ENCODE measurements at regions not wholly inside any gene's neighbourhood (a gene's known extent, or its start where the extent isn't known, plus 50 kb on each side); places are given as distances from the start of the nearest gene placed in this dataset.
"Not testable (repeated sequence)": the region's sequence is repeated elsewhere in the genome, so short reads cannot be mapped to it uniquely, and the experiment has no call there.

DNA sequence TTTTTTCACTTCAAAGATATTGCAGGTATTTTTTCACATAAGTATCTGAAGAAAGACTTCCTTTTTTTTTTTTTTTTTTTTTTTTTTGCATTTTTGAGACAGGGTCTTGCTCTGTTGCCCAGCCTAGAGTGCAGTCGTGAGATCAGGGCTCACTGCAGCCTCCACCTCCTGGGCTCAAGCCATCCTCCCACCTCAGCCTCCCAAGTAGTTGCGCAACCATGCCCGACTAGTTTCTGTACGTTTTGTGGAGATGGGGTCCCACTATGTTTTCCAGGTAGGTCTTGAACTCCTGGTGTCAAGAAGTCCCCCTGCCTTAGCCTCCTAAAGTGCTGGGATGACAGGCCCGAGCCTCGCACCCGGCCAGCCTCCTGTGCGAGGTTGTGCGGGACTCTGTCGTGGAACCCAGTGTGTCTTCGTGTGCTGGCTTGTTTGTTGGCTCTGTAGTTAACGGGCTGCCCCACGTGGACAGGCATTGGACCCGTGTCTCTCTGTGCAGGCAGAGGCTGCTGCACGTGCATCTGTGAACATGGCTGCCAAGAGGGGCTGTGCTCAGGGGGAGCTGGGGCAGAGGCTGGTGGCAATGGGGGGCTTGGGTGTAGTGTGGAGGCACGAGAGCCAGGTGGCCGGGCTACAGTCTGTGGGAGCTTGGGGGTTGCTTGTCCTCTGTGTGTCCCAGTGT is 108.0 kb upstream of the CCZ1B start:
- H3K4me3 Mint-ChIP-seq; H3K27ac Mint-ChIP-seq; CTCF ChIA-PET; H3K4me3 ChIP-seq (ENCODE audit: low read length); H3K9me3 ChIP-seq (ENCODE audit: low read length); H3K36me3 Mint-ChIP-seq; DNase-seq; H3K27me3 Mint-ChIP-seq; H3K4me1 ChIP-seq (ENCODE audit: insufficient read depth, low read length); H3K9me3 Mint-ChIP-seq; H3K27ac ChIP-seq (ENCODE audit: low read depth, low read length); H3K36me3 ChIP-seq (ENCODE audit: insufficient read depth, low read length); H3K27me3 ChIP-seq (ENCODE audit: insufficient read depth, low read length, poor library complexity, severe bottlenecking); POLR2A ChIA-PET: not testable (repeated sequence)
- peaks cover 9 to 10% (median 10%) of the 10 kb centered on the region in 3 donors for H3K4me1 Mint-ChIP-seq

- POLR2A ChIA-PET: no interaction called here
- Histone ChIP-seq H3K27ac (ENCODE audit: low read depth, low read length) (no peak overlapping the region), H3K9me3 (ENCODE audit: low read length) (no peaks in the 10 kb centered on the region), H3K36me3 (ENCODE audit: insufficient read depth, low read length) (no peaks in the 10 kb centered on the region), H3K4me3 (ENCODE audit: low read length) (no peak overlapping the region), H3K27me3 (ENCODE audit: insufficient read depth, low read length, poor library complexity, severe bottlenecking) (no peaks in the 10 kb centered on the region), H3K4me1 (ENCODE audit: insufficient read depth, low read length) (no peaks in the 10 kb centered on the region)
- H3K27me3 Mint-ChIP-seq: peaks cover 1 to 5% of the 10 kb centered on the region in 2 donors
- no peaks in the 10 kb centered on the region for H3K9me3 Mint-ChIP-seq
- no peak overlapping the region for H3K27ac Mint-ChIP-seq
- H3K36me3 Mint-ChIP-seq: no peaks in the 10 kb centered on the region
- CTCF ChIA-PET: no interaction called here
- DNase-seq: no peak
- H3K4me1 Mint-ChIP-seq: peaks cover 9 to 10% (median 10%) of the 10 kb centered on the region in 3 donors
- H3K4me3 Mint-ChIP-seq: peak overlapping the region in 1 of 7 donors; percentile 48
These were observed 108.9 kb upstream of the CCZ1B start for GRCh38 chr7:6934981-6935380.

DNA sequence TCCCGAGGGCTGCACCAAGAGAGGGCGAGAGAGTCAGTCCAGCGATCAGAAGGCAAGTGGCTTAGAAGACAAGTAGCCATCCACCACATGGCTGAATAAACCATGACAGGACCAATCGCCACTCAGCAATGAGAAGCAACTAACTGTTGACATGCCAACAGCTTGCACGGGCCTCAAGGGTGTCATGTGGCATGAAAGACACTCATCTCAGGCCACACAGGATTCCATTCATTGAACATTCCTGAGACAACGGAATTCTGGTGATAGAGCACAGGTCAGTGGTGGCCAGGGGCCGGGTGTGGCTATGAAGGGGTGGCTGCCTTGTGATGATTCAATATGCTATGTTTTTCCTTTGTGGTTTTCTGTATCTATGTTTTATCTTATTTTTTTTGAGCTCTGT is 110.6 kb upstream of the CCZ1B start:
- H3K36me3 ChIP-seq (ENCODE audit: insufficient read depth, low read length); H3K27me3 ChIP-seq (ENCODE audit: insufficient read depth, low read length, poor library complexity, severe bottlenecking); DNase-seq; H3K9me3 ChIP-seq (ENCODE audit: low read length); H3K4me1 ChIP-seq (ENCODE audit: insufficient read depth, low read length); H3K27ac Mint-ChIP-seq; H3K36me3 Mint-ChIP-seq; H3K27me3 Mint-ChIP-seq; H3K9me3 Mint-ChIP-seq; H3K4me3 Mint-ChIP-seq; CTCF ChIA-PET; H3K4me3 ChIP-seq (ENCODE audit: low read length); H3K4me1 Mint-ChIP-seq; POLR2A ChIA-PET; H3K27ac ChIP-seq (ENCODE audit: low read depth, low read length): not testable (repeated sequence)

- H3K4me1 ChIP-seq (ENCODE audit: insufficient read depth, low read length); POLR2A ChIA-PET; H3K9me3 Mint-ChIP-seq; H3K36me3 Mint-ChIP-seq; H3K9me3 ChIP-seq (ENCODE audit: low read length); H3K27ac Mint-ChIP-seq; H3K27me3 ChIP-seq (ENCODE audit: insufficient read depth, low read length, poor library complexity, severe bottlenecking); H3K4me1 Mint-ChIP-seq; H3K36me3 ChIP-seq (ENCODE audit: insufficient read depth, low read length); H3K4me3 Mint-ChIP-seq; H3K27me3 Mint-ChIP-seq; H3K27ac ChIP-seq (ENCODE audit: low read depth, low read length); H3K4me3 ChIP-seq (ENCODE audit: low read length); CTCF ChIA-PET; DNase-seq: not testable (repeated sequence)
These were observed 111.7 kb upstream of the CCZ1B start for GRCh38 chr7:6937746-6938145.

GRCh38 chr7:6938284-6938683 is 112.2 kb upstream of the CCZ1B start:
- H3K4me3 Mint-ChIP-seq; H3K4me1 Mint-ChIP-seq; H3K27me3 ChIP-seq (ENCODE audit: insufficient read depth, low read length, poor library complexity, severe bottlenecking); H3K4me1 ChIP-seq (ENCODE audit: insufficient read depth, low read length); DNase-seq; H3K27ac Mint-ChIP-seq; H3K27me3 Mint-ChIP-seq; H3K27ac ChIP-seq (ENCODE audit: low read depth, low read length); CTCF ChIA-PET; H3K36me3 ChIP-seq (ENCODE audit: insufficient read depth, low read length); H3K36me3 Mint-ChIP-seq; H3K9me3 ChIP-seq (ENCODE audit: low read length); H3K4me3 ChIP-seq (ENCODE audit: low read length); H3K9me3 Mint-ChIP-seq; POLR2A ChIA-PET: not testable (repeated sequence)

GRCh38 chr7:6939126-6939525 is 113.1 kb upstream of the CCZ1B start:
- POLR2A ChIA-PET, H3K27ac Mint-ChIP-seq: not testable (repeated sequence)

DNA sequence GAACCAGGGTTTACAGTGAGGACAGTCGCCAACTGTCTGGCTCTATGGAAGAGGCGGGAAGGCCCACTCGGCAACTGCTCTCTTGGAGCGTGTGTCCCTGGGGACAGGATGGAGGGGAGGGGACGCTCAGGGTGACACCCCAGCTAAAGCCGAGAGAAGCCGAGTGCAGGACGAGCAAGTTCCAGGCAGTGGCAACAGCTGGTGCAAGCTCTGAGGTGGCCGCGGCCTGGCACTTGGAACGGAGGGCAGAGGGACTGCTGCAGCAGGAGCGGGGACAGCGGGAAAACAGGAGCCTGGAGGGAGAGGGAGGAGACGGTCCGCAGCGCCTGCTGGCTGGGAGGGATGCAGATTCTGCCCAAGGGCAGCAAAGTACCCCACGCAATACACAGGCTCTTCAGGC is 113.8 kb upstream of the CCZ1B start:
- H3K36me3 Mint-ChIP-seq; H3K27ac ChIP-seq (ENCODE audit: low read depth, low read length); H3K4me1 ChIP-seq (ENCODE audit: insufficient read depth, low read length); DNase-seq; H3K27ac Mint-ChIP-seq; H3K27me3 Mint-ChIP-seq; H3K4me1 Mint-ChIP-seq; H3K9me3 Mint-ChIP-seq; H3K27me3 ChIP-seq (ENCODE audit: insufficient read depth, low read length, poor library complexity, severe bottlenecking); H3K4me3 ChIP-seq (ENCODE audit: low read length); H3K4me3 Mint-ChIP-seq; H3K36me3 ChIP-seq (ENCODE audit: insufficient read depth, low read length); H3K9me3 ChIP-seq (ENCODE audit: low read length); POLR2A ChIA-PET; CTCF ChIA-PET: not testable (repeated sequence)

More at GRCh38 chr7:6939126-6939525, 113.1 kb upstream of the CCZ1B start:
- H3K27ac ChIP-seq (ENCODE audit: low read depth, low read length); H3K9me3 ChIP-seq (ENCODE audit: low read length); H3K4me3 ChIP-seq (ENCODE audit: low read length); H3K9me3 Mint-ChIP-seq; H3K4me1 ChIP-seq (ENCODE audit: insufficient read depth, low read length); H3K4me1 Mint-ChIP-seq; H3K4me3 Mint-ChIP-seq; H3K27me3 ChIP-seq (ENCODE audit: insufficient read depth, low read length, poor library complexity, severe bottlenecking); DNase-seq; H3K36me3 ChIP-seq (ENCODE audit: insufficient read depth, low read length); CTCF ChIA-PET; H3K36me3 Mint-ChIP-seq; H3K27me3 Mint-ChIP-seq: not testable (repeated sequence)

- H3K4me1 Mint-ChIP-seq; H3K27me3 ChIP-seq (ENCODE audit: insufficient read depth, low read length, poor library complexity, severe bottlenecking); H3K36me3 Mint-ChIP-seq; POLR2A ChIA-PET; H3K4me3 ChIP-seq (ENCODE audit: low read length); H3K9me3 ChIP-seq (ENCODE audit: low read length); H3K27ac ChIP-seq (ENCODE audit: low read depth, low read length); H3K9me3 Mint-ChIP-seq; CTCF ChIA-PET; H3K36me3 ChIP-seq (ENCODE audit: insufficient read depth, low read length); H3K4me3 Mint-ChIP-seq; DNase-seq; H3K4me1 ChIP-seq (ENCODE audit: insufficient read depth, low read length): not testable (repeated sequence)
- H3K27ac Mint-ChIP-seq: peak overlapping the region in 1 of 8 donors; percentile 55
- peaks cover 5 to 30% of the 10 kb centered on the region in 2 donors for H3K27me3 Mint-ChIP-seq
These were observed 120.8 kb upstream of the CCZ1B start for GRCh38 chr7:6946873-6947272.

DNA sequence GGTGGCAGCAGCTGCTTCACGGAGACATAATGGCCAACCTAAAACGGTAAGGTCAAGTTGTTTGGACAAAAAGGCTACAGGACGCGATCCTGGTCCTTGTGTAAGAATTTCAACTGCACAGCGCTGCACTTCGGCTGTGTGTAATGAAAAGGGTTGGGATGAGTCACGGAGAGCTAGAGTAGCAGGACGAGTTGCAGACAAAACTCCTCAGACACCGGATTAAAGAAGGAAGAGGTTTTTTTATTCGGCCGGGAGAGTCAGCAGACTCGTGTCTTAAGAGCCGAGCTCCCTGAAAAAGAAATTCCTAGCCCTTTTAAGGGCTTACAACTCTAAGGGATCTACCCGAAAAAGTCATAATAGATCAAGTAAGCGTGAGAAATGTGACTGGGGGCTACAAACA is 124.2 kb upstream of the CCZ1B start:
- not testable (repeated sequence) for H3K27ac ChIP-seq (ENCODE audit: low read depth, low read length); H3K9me3 Mint-ChIP-seq

More for the DNA sequence above, 124.2 kb upstream of the CCZ1B start:
- peaks cover 8 to 30% of the 10 kb centered on the region in 2 donors for H3K27me3 Mint-ChIP-seq
- H3K4me1 Mint-ChIP-seq; POLR2A ChIA-PET; H3K4me3 Mint-ChIP-seq; H3K4me3 ChIP-seq (ENCODE audit: low read length); H3K36me3 ChIP-seq (ENCODE audit: insufficient read depth, low read length); H3K4me1 ChIP-seq (ENCODE audit: insufficient read depth, low read length); CTCF ChIA-PET; H3K27me3 ChIP-seq (ENCODE audit: insufficient read depth, low read length, poor library complexity, severe bottlenecking); H3K9me3 ChIP-seq (ENCODE audit: low read length); DNase-seq; H3K36me3 Mint-ChIP-seq: not testable (repeated sequence)
- H3K27ac Mint-ChIP-seq: peak overlapping the region in 1 of 8 donors; percentile 62
